GM23248 (cell line): ENCODE measurements at regions not wholly inside any gene's neighbourhood (a gene's known extent, or its start where the extent isn't known, plus 50 kb on each side); places are given as distances from the start of the nearest gene placed in this dataset.

Experiments
- DNase-seq: peaks from one replicate; pipeline ENCODE4 v3.0.0-alpha.2; 2015
- H2AFZ ChIP-seq: fragments of 200-600 bp; sonication (generic); 2 replicates; pipeline ENCODE4 v1.6.1; 2016; ENCODE audit warnings: antibody characterized with exemption
- H3F3A ChIP-seq: fragments of 200-600 bp; sonication (generic); 2 replicates; pipeline ENCODE4 v1.6.1; 2016; ENCODE audit warnings: mild to moderate bottlenecking, antibody characterized with exemption, mixed run types; ENCODE audit not compliant: insufficient read depth
- H3K27ac ChIP-seq: fragments of 200-600 bp; sonication (generic); 2 replicates; pipeline ENCODE4 v1.5.1; 2016; ENCODE audit warnings: mild to moderate bottlenecking
- H3K27me3 ChIP-seq: fragments of 200-600 bp; sonication (generic); replicated peaks from 2 replicates; pipeline ENCODE4 v1.6.1; 2016; ENCODE audit warnings: mild to moderate bottlenecking; ENCODE audit not compliant: insufficient read depth
- H3K36me3 ChIP-seq: fragments of 200-600 bp; sonication (generic); 2 replicates; pipeline ENCODE4 v1.6.1; 2016; ENCODE audit warnings: low read depth, mild to moderate bottlenecking
- H3K4me1 ChIP-seq: fragments of 200-600 bp; sonication (generic); 2 replicates; pipeline ENCODE4 v1.6.1; 2016; ENCODE audit warnings: mild to moderate bottlenecking; ENCODE audit not compliant: insufficient read depth
- H3K4me2 ChIP-seq: fragments of 200-600 bp; sonication (generic); one replicate; pipeline ENCODE4 v1.6.1; 2016; ENCODE audit warnings: mild to moderate bottlenecking; ENCODE audit not compliant: unreplicated experiment
- H3K4me3 ChIP-seq: fragments of 200-600 bp; sonication (generic); 2 replicates; pipeline ENCODE4 v1.5.1; 2016; ENCODE audit warnings: mild to moderate bottlenecking
- H3K79me2 ChIP-seq: fragments of 200-600 bp; sonication (generic); 2 replicates; pipeline ENCODE4 v1.6.1; 2016; ENCODE audit warnings: mild to moderate bottlenecking; ENCODE audit not compliant: insufficient read depth
- H3K9ac ChIP-seq: fragments of 200-600 bp; sonication (generic); 2 replicates; pipeline ENCODE4 v1.6.1; 2016; ENCODE audit warnings: mild to moderate bottlenecking
- H3K9me2 ChIP-seq: fragments of 200-600 bp; sonication (generic); 2 replicates; pipeline ENCODE4 v1.6.1; 2016; ENCODE audit warnings: mixed run types, mild to moderate bottlenecking, moderate library complexity; ENCODE audit not compliant: insufficient read depth
- H3K9me3 ChIP-seq: fragments of 200-600 bp; sonication (generic); one replicate; pipeline ENCODE4 v1.6.1; 2017; ENCODE audit warnings: low read depth
- H4K20me1 ChIP-seq: fragments of 200-600 bp; sonication (generic); 2 replicates; pipeline ENCODE4 v1.6.0; 2016; ENCODE audit not compliant: insufficient read depth
- EZH2 ChIP-seq: fragments of 200-600 bp; sonication (generic); IDR thresholded peaks from 2 replicates; pipeline ENCODE4 v1.6.1; 2018; ENCODE audit warnings: antibody characterized with exemption, mild to moderate bottlenecking; ENCODE audit not compliant: insufficient read depth, poor library complexity, severe bottlenecking
- EZH2phosphoT487 ChIP-seq: fragments of 200-600 bp; sonication (generic); IDR thresholded peaks from 2 replicates; pipeline ENCODE4 v1.6.1; 2018; ENCODE audit warnings: antibody characterized with exemption, moderate library complexity, mild to moderate bottlenecking, low read depth; ENCODE audit not compliant: insufficient read depth
- WGBS, 2 experiments: methylation state at CpG; one replicate each; pipeline ENCODE4 v1.1.6; 2015 to 2017; ENCODE audit warnings: low lambda C conversion rate in 2 of 2, low coverage in 1 of 2; ENCODE audit errors: missing lambda C conversion rate in 2 of 2; 5-methylcytosine and 5-hydroxymethylcytosine counted together
- in situ Hi-C: fragments of 300-500 bp; cut with MboI; formaldehyde crosslinking; loops from 2 replicates; pipeline ENCODE4 v1.15.0; 2020

- peaks cover 15% of the 10 kb centered on the region for H3F3A ChIP-seq
- H3K9ac ChIP-seq, result no peak overlapping the region
- H3K27ac ChIP-seq, result peak overlapping the region; percentile 41; the same call in 1 of the 2 replicates
- peaks cover 19% of the 10 kb centered on the region for H3K4me1 ChIP-seq
- no peak overlapping the region for H2AFZ ChIP-seq
- peak; percentile 40 for DNase-seq
- H3K9me3 ChIP-seq, result no peaks in the 10 kb centered on the region
- H3K27me3 ChIP-seq, result no peaks in the 10 kb centered on the region
- no peak overlapping the region for H3K4me2 ChIP-seq
- TF ChIP-seq EZH2phosphoT487, result no peak
- no peak for TF ChIP-seq EZH2
- no peaks in the 10 kb centered on the region for H3K79me2 ChIP-seq
- H4K20me1 ChIP-seq, result no peaks in the 10 kb centered on the region
- in situ Hi-C loops, result no loop called here
- H3K4me3 ChIP-seq, result no peak overlapping the region
- H3K9me2 ChIP-seq, result no peaks in the 10 kb centered on the region
- WGBS, 2 experiments, result 6 to 7% methylated on average over 2 of the region's 2 CpGs
- H3K36me3 ChIP-seq, result no peaks in the 10 kb centered on the region
These were observed 304.3 kb downstream of the CDCA7 start for GRCh38 chr2:173658946-173659371.

DNA sequence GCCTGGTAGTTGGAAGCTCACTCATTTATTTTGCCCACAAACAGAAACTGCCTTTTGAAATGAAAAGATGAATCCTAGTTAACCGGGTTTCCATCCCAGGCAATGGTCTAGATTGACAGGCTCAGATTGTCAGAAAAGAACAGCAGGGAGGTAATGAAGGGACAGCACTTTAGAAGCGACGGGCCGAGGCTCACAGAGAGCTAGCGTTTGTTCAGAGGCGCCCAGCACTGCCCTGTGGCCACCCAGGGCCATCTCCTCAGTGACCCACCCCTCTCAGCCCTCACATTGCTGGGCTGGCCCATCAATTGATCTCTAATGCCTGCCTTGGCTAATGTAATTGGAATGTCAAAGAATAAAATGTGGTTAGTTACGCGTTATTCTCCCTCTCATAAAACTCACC is 304.8 kb downstream of the CDCA7 start:
- Histone ChIP-seq H3K9ac (no peak overlapping the region), H3K36me3 (no peaks in the 10 kb centered on the region), H3K27me3 (no peaks in the 10 kb centered on the region; the same call in 1 of the 2 replicates), H3K4me3 (no peak overlapping the region), H3K27ac (no peak overlapping the region), H3K79me2 (no peaks in the 10 kb centered on the region), H3K4me1 (peaks cover 19% of the 10 kb centered on the region), H3K9me3 (no peaks in the 10 kb centered on the region), H3K4me2 (no peak overlapping the region), H2AFZ (no peak overlapping the region), H3F3A (peaks cover 15% of the 10 kb centered on the region), H3K9me2 (no peaks in the 10 kb centered on the region), H4K20me1 (no peaks in the 10 kb centered on the region)
- WGBS, 2 experiments, result 92 to 93% methylated on average over 8 of the region's 8 CpGs
- TF ChIP-seq EZH2 (no peak), EZH2phosphoT487 (no peak)
- in situ Hi-C loops, result no loop called here
- DNase-seq, result no peak

GRCh38 chr2:173661586-173661985 is 303.6 kb downstream of the SP3 start:
- peaks cover 19% of the 10 kb centered on the region for H3K4me1 ChIP-seq
- H2AFZ ChIP-seq, result no peak overlapping the region
- H4K20me1 ChIP-seq, result no peaks in the 10 kb centered on the region
- H3K9me3 ChIP-seq, result no peaks in the 10 kb centered on the region
- H3K27me3 ChIP-seq, result peaks cover 8% of the 10 kb centered on the region; the same call in 1 of the 2 replicates
- H3K27ac ChIP-seq, result no peak overlapping the region
- no peak overlapping the region for H3K4me2 ChIP-seq
- no peak overlapping the region for H3K9ac ChIP-seq
- in situ Hi-C loops, result no loop called here
- no peaks in the 10 kb centered on the region for H3K79me2 ChIP-seq
- no peak overlapping the region for H3K4me3 ChIP-seq
- peaks cover 15% of the 10 kb centered on the region for H3F3A ChIP-seq
- no peaks in the 10 kb centered on the region for H3K9me2 ChIP-seq
- 93 to 97% methylated on average over 2 of the region's 2 CpGs for WGBS, 2 experiments
- TF ChIP-seq EZH2 (no peak), EZH2phosphoT487 (no peak)
- no peak for DNase-seq
- H3K36me3 ChIP-seq, result no peaks in the 10 kb centered on the region

- H3F3A ChIP-seq, result peaks cover 10% of the 10 kb centered on the region
- WGBS, 2 experiments, result 73 to 85% methylated on average over 4 of the region's 4 CpGs
- H3K9ac ChIP-seq, result no peak overlapping the region
- no peaks in the 10 kb centered on the region for H3K9me2 ChIP-seq
- H3K36me3 ChIP-seq, result no peaks in the 10 kb centered on the region
- no peak overlapping the region for H3K4me2 ChIP-seq
- TF ChIP-seq EZH2 (no peak), EZH2phosphoT487 (no peak)
- H3K4me3 ChIP-seq, result no peak overlapping the region
- H3K27me3 ChIP-seq, result peaks cover 8% of the 10 kb centered on the region; the same call in 1 of the 2 replicates
- peaks cover 13% of the 10 kb centered on the region for H3K4me1 ChIP-seq
- H4K20me1 ChIP-seq, result no peaks in the 10 kb centered on the region
- no peak overlapping the region for H2AFZ ChIP-seq
- no peak for DNase-seq
- H3K79me2 ChIP-seq, result no peaks in the 10 kb centered on the region
- no peaks in the 10 kb centered on the region for H3K9me3 ChIP-seq
- in situ Hi-C loops, result no loop called here
- H3K27ac ChIP-seq, result no peak overlapping the region
These were observed 301.8 kb downstream of the SP3 start for GRCh38 chr2:173663353-173663752.
